ENCODE measurements at regions not wholly inside any gene's neighbourhood (a gene's known extent, or its start where the extent isn't known, plus 50 kb on each side); places are given as distances from the start of the nearest gene placed in this dataset.

- no peak for TF ChIP-seq POLR2A (IDR thresholded peaks at IDR 0.05; ENCODE audit: low read length)
- TF ChIP-seq GATA1 (IDR thresholded peaks at IDR 0.05; ENCODE audit: low read depth, low read length) = no peak
- no peak for DNase-seq
Measured at GRCh38 chr18:30086351-30086750, 956.2 kb downstream of the DSC3 start.

GRCh38 chr18:30081122-30081521, 961.4 kb downstream of the DSC3 start:
- no peak for DNase-seq
- TF ChIP-seq POLR2A (IDR thresholded peaks at IDR 0.05; ENCODE audit: low read length) = no peak

- DNase-seq = no peak
- TF ChIP-seq GATA1 (IDR thresholded peaks at IDR 0.05; ENCODE audit: low read depth, low read length) (no peak), POLR2A (IDR thresholded peaks at IDR 0.05; ENCODE audit: low read length) (no peak)
Measured at GRCh38 chr18:30072609-30073385, 969.7 kb downstream of the DSC3 start.

- TF ChIP-seq POLR2A (IDR thresholded peaks at IDR 0.05; ENCODE audit: low read length) = no peak
- DNase-seq = no peak
Measured at GRCh38 chr18:30066288-30066687, 976.3 kb downstream of the DSC3 start.

- no peak for DNase-seq
- TF ChIP-seq GATA1 (IDR thresholded peaks at IDR 0.05; ENCODE audit: low read depth, low read length) = no peak
- no peak for TF ChIP-seq POLR2A (IDR thresholded peaks at IDR 0.05; ENCODE audit: low read length)
Measured at GRCh38 chr18:30057398-30057797, 985.1 kb downstream of the DSC3 start.

- DNase-seq = no peak
- TF ChIP-seq POLR2A (IDR thresholded peaks at IDR 0.05; ENCODE audit: low read length) = no peak
- TF ChIP-seq GATA1 (IDR thresholded peaks at IDR 0.05; ENCODE audit: low read depth, low read length) = no peak
Measured at GRCh38 chr18:30056528-30056927, 986.0 kb downstream of the DSC3 start.

- no peak for TF ChIP-seq GATA1 (IDR thresholded peaks at IDR 0.05; ENCODE audit: low read depth, low read length)
- TF ChIP-seq POLR2A (IDR thresholded peaks at IDR 0.05; ENCODE audit: low read length) = no peak
- no peak for DNase-seq
Measured at GRCh38 chr18:30044496-30044895, 998.0 kb downstream of the DSC3 start.

- no peak for DNase-seq
- TF ChIP-seq POLR2A (IDR thresholded peaks at IDR 0.05; ENCODE audit: low read length) (no peak), GATA1 (IDR thresholded peaks at IDR 0.05; ENCODE audit: low read depth, low read length) (no peak)
Measured at GRCh38 chr18:30039201-30039600, 1003.3 kb downstream of the DSC3 start.

GRCh38 chr18:30034818-30035217, 1007.7 kb downstream of the DSC3 start:
- no peak for DNase-seq
- TF ChIP-seq POLR2A (IDR thresholded peaks at IDR 0.05; ENCODE audit: low read length) (no peak), GATA1 (IDR thresholded peaks at IDR 0.05; ENCODE audit: low read depth, low read length) (no peak)

- DNase-seq = no peak
- no peak for TF ChIP-seq POLR2A (IDR thresholded peaks at IDR 0.05; ENCODE audit: low read length)
- no peak for TF ChIP-seq GATA1 (IDR thresholded peaks at IDR 0.05; ENCODE audit: low read depth, low read length)
Measured at GRCh38 chr18:30016179-30016578, 1026.4 kb downstream of the DSC3 start.

- no peak for TF ChIP-seq GATA1 (IDR thresholded peaks at IDR 0.05; ENCODE audit: low read depth, low read length)
- no peak for TF ChIP-seq POLR2A (IDR thresholded peaks at IDR 0.05; ENCODE audit: low read length)
- DNase-seq = no peak
Measured at GRCh38 chr18:30004965-30005364, 1037.6 kb downstream of the DSC3 start.

GRCh38 chr18:29982218-29982617, 1060.3 kb downstream of the DSC3 start:
- no peak for DNase-seq
- no peak for TF ChIP-seq GATA1 (IDR thresholded peaks at IDR 0.05; ENCODE audit: low read depth, low read length)
- no peak for TF ChIP-seq POLR2A (IDR thresholded peaks at IDR 0.05; ENCODE audit: low read length)

GRCh38 chr18:29979881-29980280, 1062.7 kb downstream of the DSC3 start:
- TF ChIP-seq POLR2A (IDR thresholded peaks at IDR 0.05; ENCODE audit: low read length) = no peak
- TF ChIP-seq GATA1 (IDR thresholded peaks at IDR 0.05; ENCODE audit: low read depth, low read length) = no peak
- DNase-seq = no peak

- no peak for DNase-seq
Measured at GRCh38 chr18:29969876-29970275, 1072.7 kb downstream of the DSC3 start.

GRCh38 chr18:29962579-29962978, 1080.0 kb downstream of the DSC3 start:
- no peak for TF ChIP-seq GATA1 (IDR thresholded peaks at IDR 0.05; ENCODE audit: low read depth, low read length)
- no peak for DNase-seq

More at GRCh38 chr18:29969876-29970275, 1072.7 kb downstream of the DSC3 start:
- TF ChIP-seq POLR2A (IDR thresholded peaks at IDR 0.05; ENCODE audit: low read length) (no peak), GATA1 (IDR thresholded peaks at IDR 0.05; ENCODE audit: low read depth, low read length) (no peak)

Data from erythroblast (primary cell).